ENCODE measurements at regions not wholly inside any gene's neighbourhood (a gene's known extent, or its start where the extent isn't known, plus 50 kb on each side); places are given as distances from the start of the nearest gene placed in this dataset.

GRCh38 chr2:195596840-195597239 lies 60.2 kb upstream of the SLC39A10 start:
- CTCF ChIA-PET, result interaction anchor here (0.5 to 0.7 kb wide), 2 partner anchors 36 to 64 kb away, joined by 3 to 9 read pairs; no protein-coding TSS in a partner anchor

GRCh38 chr2:195595825-195596224 lies 61.2 kb upstream of the SLC39A10 start:
- no peak for TF ChIP-seq KLF7 (tag by site-specific recombination; IDR thresholded peaks at IDR 0.05; ENCODE audit: borderline replicate concordance)
- TF ChIP-seq OVOL3 (tag by site-specific recombination; IDR thresholded peaks at IDR 0.05), result no peak
- no peak for TF ChIP-seq ZNF10 (tag by site-specific recombination; IDR thresholded peaks at IDR 0.05)
- no peak for TF ChIP-seq ZBTB8A (tag by site-specific recombination; IDR thresholded peaks at IDR 0.05)
- TF ChIP-seq ZBTB1 (tag by site-specific recombination; IDR thresholded peaks at IDR 0.05), result no peak
- TF ChIP-seq ZNF132 (tag by site-specific recombination; IDR thresholded peaks at IDR 0.05; ENCODE audit: borderline replicate concordance), result no peak
- no peak for TF ChIP-seq SCRT2 (tag by site-specific recombination; IDR thresholded peaks at IDR 0.05)
- no peak for TF ChIP-seq ZNF433 (tag by site-specific recombination; IDR thresholded peaks at IDR 0.05; ENCODE audit: low read depth)
- no peak for TF ChIP-seq ZNF23 (tag by site-specific recombination; IDR thresholded peaks at IDR 0.05; ENCODE audit: borderline replicate concordance)
- TF ChIP-seq ZXDB (tag by site-specific recombination; IDR thresholded peaks at IDR 0.05), result no peak
- TF ChIP-seq KLF17 (tag by site-specific recombination; IDR thresholded peaks at IDR 0.05), result no peak
- TF ChIP-seq ZNF292 (tag by site-specific recombination; IDR thresholded peaks at IDR 0.05; ENCODE audit: borderline replicate concordance, low read depth), result no peak
- no peak for TF ChIP-seq ZNF518A (tag by site-specific recombination; conservative IDR thresholded peaks at IDR 0.05; ENCODE audit: low read depth)
- no peak for TF ChIP-seq PATZ1 (tag by site-specific recombination; IDR thresholded peaks at IDR 0.05)
- no peak for TF ChIP-seq ZNF600 (tag by site-specific recombination; IDR thresholded peaks at IDR 0.05)
- TF ChIP-seq PRDM10 (tag by site-specific recombination; IDR thresholded peaks at IDR 0.05), result no peak
- TF ChIP-seq ZNF302 (tag by site-specific recombination; IDR thresholded peaks at IDR 0.05; ENCODE audit: low read depth), result no peak
- TF ChIP-seq BCL11A (tag by site-specific recombination; IDR thresholded peaks at IDR 0.05; ENCODE audit: low read depth), result no peak
- no peak for TF ChIP-seq ZNF48 (tag by site-specific recombination; IDR thresholded peaks at IDR 0.05)
- TF ChIP-seq WT1 (tag by site-specific recombination; IDR thresholded peaks at IDR 0.05), result no peak
- Histone ChIP-seq H3K36me3 (ENCODE audit: control insufficient read depth in 2 of 2, insufficient read depth in 1 of 2, low read length in 2 of 2) (no peaks in the 10 kb centered on the region), H3K9me3 (ENCODE audit: control insufficient read depth, insufficient read depth, low read depth, low read length) (no peaks in the 10 kb centered on the region), H3K27ac (ENCODE audit: extremely low read depth, low read depth, low read length) (no peak overlapping the region), H3K4me1 (ENCODE audit: control insufficient read depth, insufficient read depth, low read length) (no peaks in the 10 kb centered on the region), H3K4me3 (ENCODE audit: low read depth, low read length) (no peak overlapping the region)
- ChIA-PET CTCF (no interaction called here), POLR2A (no interaction called here)

More at GRCh38 chr2:195596840-195597239, 60.2 kb upstream of the SLC39A10 start:
- H3K36me3 ChIP-seq (ENCODE audit: control insufficient read depth in 2 of 2, insufficient read depth in 1 of 2, low read length in 2 of 2), result no peaks in the 10 kb centered on the region
- H3K27ac ChIP-seq (ENCODE audit: extremely low read depth, low read depth, low read length), result no peak overlapping the region
- no peaks in the 10 kb centered on the region for H3K9me3 ChIP-seq (ENCODE audit: control insufficient read depth, insufficient read depth, low read depth, low read length)
- TF ChIP-seq ZFP37 (tag by site-specific recombination; IDR thresholded peaks at IDR 0.05) (no peak), ZNF404 (tag by site-specific recombination; IDR thresholded peaks at IDR 0.05) (no peak), ZNF10 (tag by site-specific recombination; IDR thresholded peaks at IDR 0.05) (no peak)
- H3K4me3 ChIP-seq (ENCODE audit: low read depth, low read length), result no peak overlapping the region
- no peaks in the 10 kb centered on the region for H3K4me1 ChIP-seq (ENCODE audit: control insufficient read depth, insufficient read depth, low read length)
- POLR2A ChIA-PET, result no interaction called here
